ENCODE measurements at regions not wholly inside any gene's neighbourhood (a gene's known extent, or its start where the extent isn't known, plus 50 kb on each side); places are given as distances from the start of the nearest gene placed in this dataset.
"Not testable (repeated sequence)": the region's sequence is repeated elsewhere in the genome, so short reads cannot be mapped to it uniquely, and the experiment has no call there.

DNA sequence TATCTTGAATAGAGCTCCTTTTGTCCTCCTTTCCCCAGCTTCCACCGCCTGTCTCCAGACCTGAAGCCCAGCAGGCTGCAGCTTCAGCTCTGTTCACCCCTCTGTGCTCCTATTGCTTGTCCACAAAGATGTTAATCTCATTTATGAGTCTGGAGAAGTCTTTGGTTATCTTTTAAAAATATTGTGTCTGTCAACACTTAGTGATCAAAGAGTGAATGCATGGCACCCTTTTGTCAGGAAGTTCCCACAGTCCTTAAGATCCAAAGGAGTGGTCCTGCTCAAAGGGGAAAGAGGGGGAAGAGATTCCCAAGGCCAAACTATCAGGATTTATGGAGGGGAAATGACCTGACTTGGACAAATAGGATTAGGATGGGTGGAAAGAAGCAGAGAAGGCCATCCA, 118.9 kb downstream of the ACAA2 start:
- DNase-seq (ENCODE audit: low read depth in 2 of 2), result no peak

DNA sequence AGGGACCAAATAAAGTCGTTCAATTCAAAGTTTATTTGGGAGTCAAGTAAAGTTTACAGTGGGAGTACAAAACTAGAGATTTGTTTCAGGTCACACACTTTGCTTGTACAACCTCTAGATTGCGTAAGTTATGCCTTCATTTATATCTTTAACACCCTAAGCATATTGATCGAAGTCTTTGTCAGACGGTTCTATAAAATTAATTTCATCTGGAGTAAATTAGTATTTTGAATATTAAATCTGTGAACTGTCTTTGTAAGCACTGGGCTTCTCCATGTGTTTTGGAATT, 119.7 kb downstream of the ACAA2 start:
- no peak for DNase-seq (ENCODE audit: low read depth in 2 of 2)

DNA sequence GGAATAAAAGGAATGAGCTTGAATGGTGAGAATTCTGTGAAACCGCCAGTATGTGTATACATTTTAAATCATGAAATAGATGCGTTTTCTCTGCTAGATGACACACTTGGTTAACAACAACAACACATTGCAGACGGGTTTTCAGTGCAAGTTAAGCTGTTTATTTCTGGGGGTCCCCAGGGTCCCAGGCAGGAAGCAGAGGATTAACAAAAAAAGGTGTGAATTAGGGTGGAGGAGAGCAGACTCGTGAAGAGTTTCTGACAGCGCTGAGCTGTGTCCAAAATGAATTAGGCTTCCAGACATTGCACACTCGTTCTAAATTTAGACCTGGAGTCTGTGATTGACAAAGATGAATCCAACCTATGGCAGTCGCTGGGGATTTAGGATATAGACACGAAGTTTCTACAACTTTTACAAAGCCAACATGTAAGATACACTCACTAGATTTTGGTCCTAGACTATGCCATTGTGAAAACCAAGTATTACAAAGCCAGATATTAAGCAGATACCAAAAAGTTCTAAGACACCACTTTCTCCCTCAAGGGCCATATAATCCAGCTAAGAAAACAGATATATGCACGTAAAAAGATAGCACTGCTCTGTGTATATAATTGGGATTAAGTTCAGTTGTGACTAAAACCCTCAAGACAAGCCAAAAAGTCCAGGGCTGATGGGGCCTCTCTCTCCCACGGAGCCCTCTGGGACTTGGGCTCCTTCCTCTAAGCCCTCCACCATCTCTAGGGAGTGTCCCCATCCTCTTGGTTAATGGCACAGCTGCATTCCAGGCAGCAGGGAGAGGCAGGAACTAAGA, 120.2 kb downstream of the ACAA2 start:
- DNase-seq (ENCODE audit: low read depth in 2 of 2), result no peak

DNA sequence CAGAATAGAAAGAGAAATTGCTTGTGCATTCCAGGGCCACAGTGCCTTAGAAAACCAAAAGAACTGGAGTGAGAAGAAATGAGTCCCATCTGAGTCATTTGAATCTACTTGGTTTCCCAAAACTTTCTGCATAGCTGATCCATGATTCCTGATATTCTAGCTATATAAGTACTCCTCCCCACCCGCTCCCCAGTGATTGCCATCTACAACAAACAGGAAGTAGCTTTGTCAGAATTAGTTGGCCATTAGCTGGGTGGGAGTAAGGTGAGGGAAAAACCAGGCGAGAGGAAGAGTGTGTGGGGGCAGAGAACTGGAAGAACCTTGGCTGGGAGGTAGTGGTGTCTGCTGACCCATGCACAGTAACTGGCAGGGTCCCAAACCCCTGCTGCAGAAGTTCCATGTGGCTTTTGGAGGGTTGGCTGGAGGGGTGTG, 122.1 kb downstream of the ACAA2 start:
- DNase-seq (ENCODE audit: low read depth in 2 of 2), result no peak

DNA sequence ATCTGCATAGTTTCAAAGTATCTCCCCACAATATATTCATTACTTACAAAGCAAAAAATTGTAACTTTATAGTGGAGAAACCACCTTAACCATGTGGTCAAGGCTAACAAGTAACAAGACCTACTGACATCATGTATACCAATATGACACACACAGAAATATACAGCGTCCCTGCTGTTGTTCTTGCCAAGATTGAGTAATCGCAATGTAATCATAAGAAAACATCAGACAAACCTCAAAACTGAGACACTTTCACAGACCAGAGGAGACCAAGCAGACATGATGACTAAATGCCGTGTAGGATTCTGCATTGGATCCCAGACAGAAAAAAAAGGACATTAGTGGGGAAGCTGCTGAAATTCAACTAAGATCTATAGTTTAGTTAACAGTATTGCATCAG, 123.0 kb downstream of the ACAA2 start:
- no peak for DNase-seq (ENCODE audit: low read depth in 2 of 2)

DNA sequence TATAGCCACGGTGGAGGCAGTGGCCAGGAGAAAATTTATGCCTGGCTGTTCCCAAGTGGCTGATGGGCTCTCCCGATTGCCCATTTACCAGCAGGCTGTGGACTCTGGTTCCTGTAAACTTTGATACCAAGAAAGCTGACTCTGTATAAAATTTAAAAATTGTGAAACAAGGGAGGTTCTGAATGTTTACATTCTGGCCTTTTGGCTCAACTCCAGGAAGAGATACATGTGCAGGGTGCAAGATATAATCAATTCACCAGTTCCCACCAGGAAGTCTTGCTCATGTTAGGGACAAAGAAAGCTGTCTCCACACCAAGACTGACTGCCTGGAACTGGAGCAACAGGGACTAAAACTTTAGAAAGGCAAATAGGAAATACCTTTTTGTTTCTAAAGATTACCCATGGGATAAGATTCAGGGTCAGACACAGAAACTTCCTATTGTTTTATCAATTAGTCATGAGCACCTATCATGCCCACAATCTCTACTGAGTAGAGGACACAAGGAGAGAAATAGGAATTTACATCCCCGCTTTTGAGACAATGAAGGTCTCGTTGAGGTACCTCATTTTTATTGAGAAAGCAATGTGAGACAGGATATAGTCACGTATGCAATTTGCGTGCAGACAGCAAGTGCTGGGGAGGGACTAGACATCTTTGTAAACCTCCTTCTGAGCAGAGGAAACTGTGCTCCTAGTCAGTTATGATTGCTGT, 123.5 kb downstream of the LIPG start:
- DNase-seq (ENCODE audit: low read depth in 2 of 2), result no peak

DNA sequence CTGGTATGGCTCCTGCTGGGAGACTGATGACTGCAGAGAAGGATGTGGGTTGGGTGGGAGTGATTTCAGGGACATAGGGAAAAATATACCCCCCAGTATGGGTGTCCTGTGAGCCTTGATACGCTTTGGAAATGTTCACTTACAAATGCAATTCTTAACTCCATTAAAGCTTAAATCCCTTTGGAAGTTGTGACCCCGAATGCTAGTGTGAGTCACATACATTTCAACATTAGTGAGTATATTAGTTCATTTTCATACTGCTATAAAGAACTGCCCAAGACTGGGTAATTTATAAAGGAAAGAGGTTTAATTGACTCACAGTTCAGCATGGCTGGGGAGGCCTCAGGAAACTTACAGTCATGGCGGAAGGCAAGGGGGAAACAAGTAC, 120.9 kb downstream of the LIPG start:
- not testable (repeated sequence) for DNase-seq (ENCODE audit: low read depth in 2 of 2)

DNA sequence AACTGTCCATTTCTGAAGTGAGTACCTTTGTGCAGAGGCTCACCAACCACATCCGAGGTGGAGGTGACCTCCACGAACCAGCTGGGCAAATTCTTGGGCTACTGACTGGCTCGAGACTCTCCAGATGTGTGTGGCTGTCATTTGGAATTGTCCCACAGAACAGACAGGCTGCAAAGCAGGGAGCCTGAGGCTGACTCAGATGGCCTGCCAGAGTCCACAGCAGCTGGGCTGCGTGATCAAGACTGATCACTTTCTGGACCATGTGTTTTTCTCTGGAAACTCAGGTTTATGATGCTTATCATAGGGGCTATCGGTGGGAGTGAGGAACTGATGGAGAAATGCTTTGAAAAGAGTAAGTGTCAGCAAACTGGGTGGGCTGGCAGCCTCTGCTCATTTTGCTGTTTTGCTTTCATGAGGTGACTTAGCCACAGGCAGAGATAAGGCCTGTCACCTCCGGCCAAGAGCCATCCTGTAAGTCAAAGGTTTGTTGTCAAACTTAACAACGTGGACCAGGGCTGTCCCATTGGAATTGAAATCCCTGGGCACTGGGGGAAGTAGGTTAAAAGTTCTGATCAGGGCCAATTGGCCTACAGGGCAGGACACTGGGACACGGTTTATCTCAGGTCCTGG, 120.4 kb downstream of the LIPG start:
- no peak for DNase-seq (ENCODE audit: low read depth in 2 of 2)

DNA sequence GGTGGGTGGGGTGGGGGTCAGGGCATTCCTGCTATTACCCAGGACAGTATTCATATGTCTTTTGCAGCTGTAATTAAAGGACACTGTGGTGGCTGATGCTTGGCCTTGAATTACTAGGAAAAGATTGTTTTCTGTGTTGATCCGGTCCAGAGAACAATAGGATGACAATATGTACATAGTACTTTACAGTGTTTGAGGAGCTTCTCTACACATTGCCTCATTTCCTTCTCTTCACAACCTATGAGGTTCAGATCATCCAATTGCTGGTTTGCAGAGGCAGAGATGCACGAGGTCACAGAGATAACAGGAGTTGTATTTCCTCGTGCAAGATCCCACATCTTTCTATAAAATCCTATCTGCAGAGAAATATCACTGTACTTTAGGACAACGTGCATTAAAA, 119.5 kb downstream of the LIPG start:
- DNase-seq (ENCODE audit: low read depth in 2 of 2), result no peak

DNA sequence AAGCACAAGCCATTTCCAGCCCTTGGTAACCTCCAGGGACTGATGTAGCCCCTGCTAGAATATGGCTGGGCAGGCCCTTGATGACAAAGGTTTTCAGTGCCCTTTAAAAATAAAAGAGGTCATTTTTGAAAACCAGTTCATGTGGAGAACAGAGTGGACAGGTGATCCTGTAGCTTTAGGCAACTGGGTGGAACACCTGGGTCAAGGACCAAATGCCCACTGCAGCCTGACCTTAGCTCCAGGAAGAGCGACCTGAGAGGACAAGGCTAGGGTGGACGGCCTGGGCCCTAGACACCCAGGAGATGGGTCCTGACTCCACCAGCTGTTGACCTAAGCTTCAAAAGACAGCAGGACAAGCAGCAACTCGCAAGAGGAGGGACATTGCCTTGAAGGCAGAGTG, 116.6 kb downstream of the LIPG start:
- no peak for DNase-seq (ENCODE audit: low read depth in 2 of 2)

DNA sequence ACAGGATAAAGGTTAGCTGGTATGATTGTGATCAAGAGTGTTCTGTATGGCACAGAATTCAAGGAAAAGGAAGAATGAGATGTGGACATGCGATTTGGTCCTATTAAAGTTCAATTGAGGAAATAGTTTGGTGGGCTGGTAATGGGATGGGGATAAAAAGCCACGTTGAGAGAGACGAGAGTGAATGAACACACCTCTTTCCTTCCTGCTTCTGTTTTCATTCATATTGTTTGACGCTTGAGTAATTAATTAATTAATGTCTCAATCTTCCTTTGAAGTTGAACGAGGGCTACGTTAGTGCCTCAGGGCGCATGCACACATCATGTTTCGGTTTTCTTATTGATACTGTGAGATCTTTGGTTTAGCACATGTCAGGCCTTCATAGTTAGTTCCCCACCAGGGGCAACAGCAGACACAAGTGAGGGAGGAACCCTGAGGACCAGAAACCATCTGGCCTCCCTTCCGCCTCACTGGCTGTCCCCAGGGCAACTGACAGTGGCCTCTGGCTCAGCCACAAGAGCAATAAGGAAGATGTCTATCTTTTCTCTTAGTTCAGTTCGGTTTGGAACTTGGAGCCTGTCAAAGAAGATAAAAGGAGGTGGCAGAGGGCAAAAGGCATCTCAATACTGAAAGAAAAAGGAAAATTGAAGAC, 116.0 kb downstream of the LIPG start:
- DNase-seq (ENCODE audit: low read depth in 2 of 2), result no peak

DNA sequence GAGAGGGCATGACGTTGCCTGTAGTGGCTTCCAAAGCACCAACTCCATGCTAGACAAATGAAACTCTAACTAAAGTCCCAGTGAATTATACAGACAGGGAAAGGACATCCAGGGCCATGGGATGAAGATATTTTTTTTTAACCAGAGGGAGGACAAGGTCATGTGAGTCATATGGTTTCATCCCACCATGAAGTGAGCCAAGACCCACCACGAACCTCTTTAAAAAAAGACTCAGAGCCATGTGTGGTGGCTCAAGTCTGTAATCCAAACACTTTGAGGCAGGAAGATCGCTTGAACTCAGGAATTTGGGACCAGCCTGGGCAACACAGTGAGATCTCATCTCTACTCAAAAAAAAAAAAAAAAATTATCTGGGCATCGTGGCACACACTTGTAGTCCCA, 115.2 kb downstream of the LIPG start:
- no peak for DNase-seq (ENCODE audit: low read depth in 2 of 2)

DNA sequence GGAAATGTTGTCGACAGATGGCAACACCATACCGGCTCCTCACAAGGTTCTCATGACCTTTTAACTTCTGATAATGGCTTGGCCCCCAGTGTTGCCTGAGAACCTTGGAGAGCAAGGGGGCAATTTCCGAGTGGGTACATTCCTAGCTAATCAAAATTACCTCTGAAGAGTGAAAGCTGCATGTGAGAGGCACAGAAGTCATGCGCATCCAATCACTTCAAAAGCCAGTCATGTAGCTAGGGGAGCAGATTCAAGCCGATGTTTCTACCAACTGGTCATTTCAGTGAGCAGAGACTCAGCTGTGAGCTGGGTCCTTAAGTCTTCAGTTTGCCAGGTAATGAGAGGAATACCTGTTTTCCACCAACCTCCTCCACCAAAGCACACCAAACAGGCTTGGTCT, 111.4 kb downstream of the LIPG start:
- no peak for DNase-seq (ENCODE audit: low read depth in 2 of 2)

DNA sequence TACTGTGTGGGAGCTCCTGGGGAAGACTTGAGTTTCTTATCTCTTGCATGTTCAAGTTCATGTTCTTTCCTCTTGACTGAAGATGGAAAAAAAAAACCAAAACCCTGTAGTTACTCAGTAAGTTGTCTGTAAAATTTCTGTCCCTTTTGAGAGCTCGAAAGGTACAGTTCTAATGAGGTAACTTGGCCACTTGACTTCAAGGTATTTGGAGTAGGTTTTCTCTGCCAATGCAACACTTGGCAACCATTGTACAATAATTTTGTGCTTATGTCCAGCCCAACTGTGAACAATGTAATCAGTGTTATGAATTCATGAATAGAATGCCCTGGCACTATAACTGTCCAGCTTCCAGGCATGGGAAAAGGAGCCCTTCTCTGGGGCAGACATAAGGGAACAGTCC, 111.0 kb downstream of the LIPG start:
- no peak for DNase-seq (ENCODE audit: low read depth in 2 of 2)

DNA sequence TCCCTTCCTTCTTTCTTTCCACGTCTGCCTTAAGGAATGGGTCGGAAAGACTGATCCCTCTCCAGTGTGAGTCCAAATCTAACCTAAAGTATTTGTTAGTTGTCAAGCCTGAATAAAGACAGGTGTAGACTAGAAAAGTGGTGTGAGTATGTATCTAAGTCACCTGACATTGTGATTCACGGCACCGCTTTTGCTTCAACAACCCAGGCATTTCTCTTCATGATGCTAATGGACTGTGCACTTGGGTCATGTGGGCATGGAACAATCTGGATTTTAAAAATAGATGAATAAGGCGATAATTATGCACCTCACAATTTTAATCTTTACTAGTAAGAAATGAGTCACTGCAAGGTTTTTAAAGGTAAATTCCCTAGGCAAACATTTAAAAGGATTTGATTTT, 107.5 kb downstream of the LIPG start:
- DNase-seq (ENCODE audit: low read depth in 2 of 2), result no peak

DNA sequence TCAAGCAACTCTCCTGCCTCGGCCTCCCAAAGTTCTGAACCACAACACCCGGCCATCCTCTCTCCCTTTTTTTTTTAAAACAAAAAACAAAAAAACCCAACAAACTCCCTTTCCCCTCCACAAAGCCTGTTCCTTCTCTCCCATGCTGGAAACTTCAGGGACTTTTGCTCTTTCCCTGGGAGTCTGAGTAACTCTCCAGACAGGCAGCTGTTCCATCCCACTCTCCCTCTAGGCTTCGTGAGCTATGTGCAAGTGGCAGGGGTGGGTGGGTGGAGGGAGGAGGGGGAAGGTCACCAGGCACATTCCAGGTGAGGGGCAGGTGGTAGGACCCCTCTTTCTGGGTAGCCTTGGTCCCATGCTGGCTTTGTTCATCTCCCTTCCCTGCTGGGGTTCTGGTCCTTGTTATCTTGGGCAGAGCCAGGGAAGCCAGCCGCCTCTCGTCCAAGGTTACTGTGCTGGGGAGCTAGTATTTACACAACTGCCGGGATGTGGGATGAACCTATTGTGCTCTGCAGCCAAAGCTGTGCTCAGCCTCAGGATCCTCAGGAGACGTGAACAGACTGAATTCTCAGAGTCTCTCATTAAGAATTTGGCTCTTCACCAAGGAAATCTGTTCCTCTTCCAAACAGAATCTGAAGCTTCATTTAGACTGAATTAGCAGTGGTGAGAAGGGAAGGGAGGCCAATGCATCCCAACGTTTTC, 106.9 kb downstream of the LIPG start:
- no peak for DNase-seq (ENCODE audit: low read depth in 2 of 2)

DNA sequence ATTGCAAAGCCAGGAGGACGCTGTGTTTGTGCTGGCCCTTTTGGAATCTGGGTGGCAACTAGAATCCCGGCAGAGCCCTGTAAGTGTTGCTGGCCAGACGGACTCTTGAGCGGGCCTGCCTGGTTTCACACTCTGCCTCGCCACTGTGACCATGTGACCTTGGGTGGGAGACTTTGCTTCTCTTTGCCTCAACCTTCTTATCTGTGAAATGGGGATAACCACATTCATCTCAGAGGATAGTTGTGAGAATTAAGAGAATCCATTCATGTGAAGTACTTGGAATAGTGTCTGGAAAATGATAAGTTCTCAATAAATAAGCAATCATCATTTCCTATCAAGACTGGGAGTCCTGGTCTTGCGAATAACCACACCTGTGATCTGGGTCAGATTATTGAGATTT, 105.6 kb downstream of the LIPG start:
- no peak for DNase-seq (ENCODE audit: low read depth in 2 of 2)

DNA sequence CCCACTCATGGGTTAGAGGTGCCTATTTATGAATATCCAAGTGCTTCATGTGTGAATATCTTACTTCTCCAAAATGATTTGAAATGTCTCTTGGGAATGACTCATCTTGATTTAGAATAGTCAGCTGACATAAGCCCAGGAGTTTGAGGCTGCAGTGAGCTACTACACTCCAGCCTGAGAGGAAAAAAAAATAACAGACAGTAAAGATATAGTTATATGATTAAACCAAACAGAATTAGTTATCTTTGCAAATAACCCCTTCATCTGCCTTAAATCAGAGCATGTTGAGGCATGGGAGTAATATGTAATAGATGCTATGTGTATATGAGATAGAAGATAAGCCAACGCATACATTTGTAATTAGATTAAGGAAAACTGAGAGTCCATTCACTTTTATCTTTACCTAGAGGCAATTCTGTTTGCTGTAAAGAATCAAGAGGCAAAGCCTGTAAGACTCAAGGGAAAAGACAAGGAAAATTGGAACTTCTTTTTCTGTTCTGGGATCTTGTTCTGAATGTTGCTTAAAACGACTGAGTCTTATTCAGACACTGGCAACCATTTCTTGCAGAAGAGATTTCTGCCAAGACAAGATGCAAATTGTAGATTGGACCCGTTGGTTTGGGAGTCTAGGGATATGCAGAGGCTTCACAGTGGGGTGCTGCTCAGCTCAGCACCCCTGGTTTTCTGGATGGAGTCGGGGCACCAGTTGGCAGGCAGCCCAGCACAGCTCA, 104.4 kb downstream of the LIPG start:
- no peak for DNase-seq (ENCODE audit: low read depth in 2 of 2)

DNA sequence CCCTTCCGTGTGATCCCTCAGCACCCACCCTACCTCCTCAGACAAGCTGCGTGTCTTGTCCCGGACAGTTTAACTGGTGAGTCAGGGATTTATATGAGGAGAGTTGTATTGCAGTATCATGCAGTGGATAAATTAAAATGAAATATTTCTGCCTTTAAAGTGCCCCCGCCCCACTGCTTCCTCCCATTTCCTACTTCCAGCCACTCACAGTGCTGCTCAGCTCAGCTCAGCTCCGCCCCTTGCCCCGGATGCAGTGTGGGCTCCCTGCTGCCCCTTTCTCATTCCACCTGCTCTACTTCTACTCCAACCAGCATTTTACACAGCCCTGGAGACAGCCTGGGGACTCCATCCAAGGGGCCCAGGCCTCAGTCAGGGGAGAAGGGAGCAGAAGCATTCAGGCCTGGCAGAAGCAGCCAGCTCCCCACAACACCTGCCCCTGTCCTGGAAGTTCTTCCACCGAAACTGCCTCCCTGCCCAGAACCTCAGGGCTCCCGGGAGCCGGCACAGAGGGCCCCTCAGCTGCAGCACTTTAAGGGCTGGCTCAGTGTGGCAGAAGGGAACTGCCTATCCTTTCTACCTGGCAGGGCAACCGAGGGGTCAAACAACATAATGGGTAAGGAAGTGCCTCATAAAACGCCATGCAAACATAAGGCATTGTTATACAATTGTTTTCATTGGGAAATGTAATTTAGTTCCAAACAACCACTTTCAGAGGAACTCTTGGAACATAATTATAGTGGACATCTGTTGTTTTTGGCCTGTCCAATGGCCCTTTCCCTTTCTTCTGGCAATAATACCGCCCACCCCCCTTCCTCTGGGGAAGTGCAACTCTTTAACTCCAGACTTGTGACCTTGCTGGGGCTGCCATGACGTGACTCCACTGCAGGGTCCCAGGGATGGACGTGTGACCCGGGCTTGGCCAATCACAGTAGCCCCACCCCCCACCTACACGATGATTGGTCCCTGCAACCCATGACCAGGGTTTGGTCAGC, 102.3 kb downstream of the LIPG start:
- DNase-seq (ENCODE audit: low read depth in 2 of 2), result no peak

DNA sequence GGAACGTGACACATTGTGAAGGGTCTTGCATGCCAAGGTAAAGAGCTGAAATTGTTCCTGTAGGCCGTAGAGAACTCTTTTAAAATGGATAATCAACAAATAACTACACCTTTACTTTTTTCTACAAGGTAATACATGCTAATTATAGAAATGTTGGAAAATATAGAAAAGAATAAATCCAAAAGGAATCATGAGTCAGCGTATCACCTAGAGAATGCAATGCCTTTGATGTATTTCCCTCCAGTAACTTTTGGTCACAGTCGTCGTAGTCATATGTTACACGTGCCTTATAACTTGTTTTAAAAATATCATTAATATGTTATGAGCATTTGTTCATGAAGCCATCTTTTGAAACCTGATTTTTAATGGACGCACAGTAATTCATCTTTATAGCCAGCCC, 100.6 kb downstream of the LIPG start:
- DNase-seq (ENCODE audit: low read depth in 2 of 2), result no peak

All from stimulated activated CD4-positive, alpha-beta T cell treated with anti-CD3 and anti-CD28 coated beads, Interleukin-4, amount 100 ng/mL, for 48 hours (primary cell).